GM12864 (cell line): ENCODE measurements at regions not wholly inside any gene's neighbourhood (a gene's known extent, or its start where the extent isn't known, plus 50 kb on each side); places are given as distances from the start of the nearest gene placed in this dataset.
A peak's percentile ranks its signal among the peaks of the same experiment; 100 is the strongest.
"Not testable (repeated sequence)": the region's sequence is repeated elsewhere in the genome, so short reads cannot be mapped to it uniquely, and the experiment has no call there.

ENCODE experiments used
- DNase-seq: peaks from one replicate; pipeline ENCODE4 v3.0.0-alpha.2; 2011; ENCODE audit warnings: low read depth
- H3K4me3 ChIP-seq: 2 replicates; pipeline ENCODE4 v1.5.1; 2011; ENCODE audit warnings: mild to moderate bottlenecking, low read depth, low read length, control low read depth
- TF ChIP-seq, protein P1 (sequence below): IDR thresholded peaks from 2 replicates; pipeline ENCODE4 v1.5.1; 2011; ENCODE audit warnings: low read depth, mild to moderate bottlenecking, moderate library complexity, low read length, control low read depth, inconsistent platforms; ENCODE audit errors: missing control alignments

DNA sequence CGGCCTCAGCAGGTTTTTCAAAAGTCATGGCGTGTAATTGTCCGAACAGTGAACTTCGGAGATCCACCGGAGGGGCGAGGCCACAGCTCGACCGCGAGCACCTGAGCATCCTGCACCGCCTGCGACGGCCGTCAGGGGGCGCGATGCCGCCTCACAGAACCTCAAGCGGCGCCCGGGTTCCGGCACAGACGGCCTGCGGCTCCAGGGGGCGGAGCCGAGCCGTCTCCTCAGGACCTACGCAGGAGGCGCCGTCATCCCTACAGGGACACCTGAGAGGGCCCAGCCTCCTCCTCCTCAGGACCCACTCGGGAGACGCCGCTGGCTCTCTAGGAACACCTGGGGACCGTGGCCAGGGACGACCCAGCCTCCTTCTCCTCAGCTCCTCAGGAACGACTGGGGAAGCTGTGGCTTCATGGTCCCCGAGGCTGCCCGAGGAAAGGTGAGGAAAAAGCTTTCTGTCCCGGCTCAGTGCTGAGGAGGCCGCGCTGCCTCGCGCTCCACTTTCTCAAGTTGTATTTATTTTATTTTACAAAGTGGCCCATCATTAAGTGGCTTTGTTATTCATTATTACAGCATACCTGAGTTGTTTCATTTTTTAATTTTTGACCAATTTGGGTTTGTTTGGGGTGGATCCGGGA is 197.3 kb downstream of the LMLN start:
- not testable (repeated sequence) for DNase-seq, H3K4me3 ChIP-seq

DNA sequence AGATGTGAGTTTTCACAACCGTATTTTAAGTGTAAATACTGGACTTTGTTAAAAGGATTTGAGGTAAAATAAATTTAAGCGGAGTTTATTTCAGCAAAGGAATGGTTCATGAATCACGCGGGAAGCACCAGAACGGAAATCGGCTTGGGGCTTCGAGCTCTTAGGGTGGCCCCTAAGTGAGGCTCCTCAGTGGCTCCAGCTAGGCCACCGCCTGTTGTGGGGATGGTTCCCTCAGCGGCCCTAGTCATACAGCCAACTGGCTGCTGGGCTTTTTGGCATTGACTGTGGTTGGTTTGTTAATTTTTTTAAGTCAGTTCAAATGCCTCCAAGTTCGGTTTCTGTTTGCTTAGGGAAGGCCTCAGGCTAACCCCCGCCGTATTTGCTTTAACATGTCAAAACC is 198.0 kb downstream of the LMLN start:
- DNase-seq, H3K4me3 ChIP-seq: not testable (repeated sequence)

DNA sequence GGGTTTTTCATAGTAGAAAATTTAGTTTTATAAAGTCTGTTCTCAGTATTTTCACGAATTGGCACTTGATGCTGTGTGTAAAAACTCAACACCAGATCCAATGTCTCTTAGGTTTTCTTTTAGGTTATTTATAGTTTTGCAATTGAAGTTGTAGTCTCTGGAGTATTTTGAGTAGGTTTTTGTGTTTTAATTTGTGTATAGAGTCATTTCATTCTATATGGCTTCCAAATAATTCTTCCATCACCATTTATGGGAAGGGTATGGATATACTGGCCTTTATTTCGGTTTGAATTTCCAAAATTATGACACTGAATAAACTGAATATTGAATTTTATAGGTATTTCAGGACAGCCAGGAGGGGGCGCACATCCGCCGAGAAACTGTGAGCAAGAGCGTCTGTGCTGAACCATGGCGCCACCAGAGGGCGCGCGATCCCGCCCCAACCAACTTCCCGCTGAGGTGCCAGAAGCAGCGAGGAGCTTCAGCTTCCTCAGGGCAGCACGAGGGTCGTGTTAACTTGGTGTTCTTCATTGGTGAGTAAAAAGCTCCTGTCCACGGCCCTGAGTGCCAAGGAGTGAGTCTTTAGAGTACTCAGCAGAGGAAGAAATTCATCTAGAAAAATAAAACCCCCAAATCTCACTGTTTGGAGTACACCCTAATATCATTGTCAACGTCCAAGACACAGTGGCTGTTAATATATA is 207.5 kb downstream of the LMLN start:
- TF ChIP-seq, protein P1, sequence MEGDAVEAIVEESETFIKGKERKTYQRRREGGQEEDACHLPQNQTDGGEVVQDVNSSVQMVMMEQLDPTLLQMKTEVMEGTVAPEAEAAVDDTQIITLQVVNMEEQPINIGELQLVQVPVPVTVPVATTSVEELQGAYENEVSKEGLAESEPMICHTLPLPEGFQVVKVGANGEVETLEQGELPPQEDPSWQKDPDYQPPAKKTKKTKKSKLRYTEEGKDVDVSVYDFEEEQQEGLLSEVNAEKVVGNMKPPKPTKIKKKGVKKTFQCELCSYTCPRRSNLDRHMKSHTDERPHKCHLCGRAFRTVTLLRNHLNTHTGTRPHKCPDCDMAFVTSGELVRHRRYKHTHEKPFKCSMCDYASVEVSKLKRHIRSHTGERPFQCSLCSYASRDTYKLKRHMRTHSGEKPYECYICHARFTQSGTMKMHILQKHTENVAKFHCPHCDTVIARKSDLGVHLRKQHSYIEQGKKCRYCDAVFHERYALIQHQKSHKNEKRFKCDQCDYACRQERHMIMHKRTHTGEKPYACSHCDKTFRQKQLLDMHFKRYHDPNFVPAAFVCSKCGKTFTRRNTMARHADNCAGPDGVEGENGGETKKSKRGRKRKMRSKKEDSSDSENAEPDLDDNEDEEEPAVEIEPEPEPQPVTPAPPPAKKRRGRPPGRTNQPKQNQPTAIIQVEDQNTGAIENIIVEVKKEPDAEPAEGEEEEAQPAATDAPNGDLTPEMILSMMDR: peak; percentile 48
- not testable (repeated sequence) for H3K4me3 ChIP-seq, DNase-seq

DNA sequence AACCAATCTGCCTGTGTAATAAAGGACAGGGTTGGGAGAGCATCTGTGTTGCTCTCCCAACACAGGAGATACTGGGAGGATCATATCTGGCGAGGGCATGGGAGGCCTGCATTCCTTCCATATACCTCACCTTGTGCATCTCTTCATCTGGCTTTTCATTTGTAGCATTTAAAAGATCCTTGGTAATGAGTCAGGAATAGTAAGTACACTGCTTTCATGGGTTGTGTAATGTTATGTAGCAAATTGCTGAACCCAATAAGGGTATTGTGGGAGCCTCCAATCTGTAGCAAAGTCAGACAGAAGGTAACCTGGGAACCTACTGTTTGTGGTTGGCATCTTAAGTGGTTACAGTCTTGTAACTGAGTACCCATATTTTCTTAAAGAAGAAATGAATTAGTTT is 210.8 kb downstream of the LMLN start:
- H3K4me3 ChIP-seq, DNase-seq: not testable (repeated sequence)

DNA sequence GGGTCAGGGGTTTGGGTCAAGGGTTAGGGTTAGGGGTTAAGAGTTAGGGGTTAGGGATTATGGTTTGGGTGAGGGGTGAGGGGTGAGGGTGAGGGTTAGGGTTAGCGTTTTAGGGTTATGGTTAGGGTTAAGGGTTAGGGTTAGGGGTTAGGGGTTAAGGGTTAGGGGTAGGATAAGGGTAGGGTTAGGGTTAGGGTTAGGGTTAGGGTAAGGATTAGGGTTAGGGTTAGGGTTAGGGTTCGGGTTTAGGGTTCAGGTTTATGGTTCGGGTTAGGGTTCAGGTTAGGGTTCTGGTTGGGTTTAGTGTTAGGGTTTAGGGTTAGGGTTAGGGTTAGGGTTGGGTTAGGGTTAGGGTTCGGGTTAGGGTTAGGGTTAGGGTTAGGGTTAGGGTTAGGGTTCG is 213.1 kb downstream of the LMLN start:
- not testable (repeated sequence) for DNase-seq, H3K4me3 ChIP-seq

DNA sequence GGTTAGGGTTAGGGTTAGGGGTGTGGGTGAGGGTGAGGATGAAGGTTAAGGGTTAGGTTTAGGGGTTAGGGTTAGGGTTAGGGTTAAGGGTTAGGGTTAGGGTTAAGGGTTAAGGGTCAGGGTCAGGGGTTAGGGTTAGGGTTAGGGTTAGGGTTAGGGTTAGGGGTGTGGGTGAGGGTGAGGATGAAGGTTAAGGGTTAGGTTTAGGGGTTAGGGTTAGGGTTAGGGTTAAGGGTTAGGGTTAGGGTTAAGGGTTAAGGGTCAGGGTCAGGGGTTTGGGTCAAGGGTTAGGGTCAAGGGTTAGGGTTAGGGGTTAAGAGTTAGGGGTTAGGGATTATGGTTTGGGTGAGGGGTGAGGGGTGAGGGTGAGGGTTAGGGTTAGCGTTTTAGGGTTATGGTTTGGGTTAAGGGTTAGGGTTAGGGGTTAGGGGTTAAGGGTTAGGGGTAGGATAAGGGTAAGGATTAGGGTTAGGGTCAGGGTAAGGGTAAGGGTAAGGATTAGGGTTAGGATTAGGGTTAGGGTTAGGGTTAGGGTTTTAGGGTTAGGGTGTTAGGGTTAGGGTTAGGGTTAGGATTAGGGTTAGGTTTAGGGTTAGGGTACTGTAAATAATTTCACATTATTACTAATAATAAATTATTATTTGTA is 214.0 kb downstream of the LMLN start:
- not testable (repeated sequence) for DNase-seq, H3K4me3 ChIP-seq
